GM10266 (cell line): ENCODE measurements at regions not wholly inside any gene's neighbourhood (a gene's known extent, or its start where the extent isn't known, plus 50 kb on each side); places are given as distances from the start of the nearest gene placed in this dataset.

ENCODE experiments used
- DNase-seq: peaks from one replicate; pipeline ENCODE4 v3.0.0; 2012; ENCODE audit errors: extremely low spot score
- TF ChIP-seq, protein P1 (sequence below): IDR thresholded peaks from 2 replicates; pipeline ENCODE4 v1.5.1; 2012; ENCODE audit warnings: mild to moderate bottlenecking, low read depth; ENCODE audit not compliant: control insufficient read depth, insufficient read depth; ENCODE audit errors: missing control alignments

DNA sequence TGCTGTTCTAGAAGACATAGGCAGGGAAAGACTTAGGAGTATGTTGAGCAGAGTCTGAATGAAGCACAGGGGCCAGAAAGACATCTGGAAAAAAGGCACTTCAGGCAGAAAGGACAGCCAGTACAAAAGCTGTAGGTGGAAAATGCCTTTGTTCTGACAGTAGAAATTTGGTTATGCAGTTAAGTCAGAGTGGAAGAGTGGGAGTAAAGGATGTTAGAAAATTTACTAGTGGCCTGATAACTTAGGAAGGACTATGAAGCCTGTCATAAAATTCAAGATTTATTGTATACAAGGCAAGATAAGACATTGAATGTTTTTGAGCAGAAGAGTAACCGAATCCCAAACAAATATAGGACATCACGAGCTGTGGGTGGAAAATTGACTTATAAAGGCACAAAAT lies 987.9 kb downstream of the PLA2G4A start:
- TF ChIP-seq, protein P1, sequence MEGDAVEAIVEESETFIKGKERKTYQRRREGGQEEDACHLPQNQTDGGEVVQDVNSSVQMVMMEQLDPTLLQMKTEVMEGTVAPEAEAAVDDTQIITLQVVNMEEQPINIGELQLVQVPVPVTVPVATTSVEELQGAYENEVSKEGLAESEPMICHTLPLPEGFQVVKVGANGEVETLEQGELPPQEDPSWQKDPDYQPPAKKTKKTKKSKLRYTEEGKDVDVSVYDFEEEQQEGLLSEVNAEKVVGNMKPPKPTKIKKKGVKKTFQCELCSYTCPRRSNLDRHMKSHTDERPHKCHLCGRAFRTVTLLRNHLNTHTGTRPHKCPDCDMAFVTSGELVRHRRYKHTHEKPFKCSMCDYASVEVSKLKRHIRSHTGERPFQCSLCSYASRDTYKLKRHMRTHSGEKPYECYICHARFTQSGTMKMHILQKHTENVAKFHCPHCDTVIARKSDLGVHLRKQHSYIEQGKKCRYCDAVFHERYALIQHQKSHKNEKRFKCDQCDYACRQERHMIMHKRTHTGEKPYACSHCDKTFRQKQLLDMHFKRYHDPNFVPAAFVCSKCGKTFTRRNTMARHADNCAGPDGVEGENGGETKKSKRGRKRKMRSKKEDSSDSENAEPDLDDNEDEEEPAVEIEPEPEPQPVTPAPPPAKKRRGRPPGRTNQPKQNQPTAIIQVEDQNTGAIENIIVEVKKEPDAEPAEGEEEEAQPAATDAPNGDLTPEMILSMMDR: no peak
- no peak for DNase-seq

DNA sequence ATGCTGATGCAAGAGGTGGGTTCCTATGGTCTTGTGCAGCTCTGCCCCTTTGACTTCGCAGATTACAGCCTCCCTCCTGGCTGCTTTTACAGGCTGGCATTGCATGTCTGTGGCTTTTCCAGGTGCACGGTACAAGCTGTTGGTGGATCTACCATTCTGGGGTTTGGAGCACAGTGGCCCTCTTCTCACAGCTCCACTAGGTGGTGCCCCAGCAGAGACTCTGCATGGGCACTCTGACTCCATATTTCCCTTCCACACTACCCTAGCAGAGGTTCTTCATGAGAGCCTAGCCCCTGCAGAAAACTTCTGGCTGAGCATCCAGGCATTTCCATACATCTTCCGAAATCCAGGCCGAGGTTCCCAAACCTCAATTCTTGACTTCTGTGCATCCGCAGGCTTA lies 989.0 kb downstream of the PLA2G4A start:
- TF ChIP-seq, protein P1: no peak
- DNase-seq: no peak

DNA sequence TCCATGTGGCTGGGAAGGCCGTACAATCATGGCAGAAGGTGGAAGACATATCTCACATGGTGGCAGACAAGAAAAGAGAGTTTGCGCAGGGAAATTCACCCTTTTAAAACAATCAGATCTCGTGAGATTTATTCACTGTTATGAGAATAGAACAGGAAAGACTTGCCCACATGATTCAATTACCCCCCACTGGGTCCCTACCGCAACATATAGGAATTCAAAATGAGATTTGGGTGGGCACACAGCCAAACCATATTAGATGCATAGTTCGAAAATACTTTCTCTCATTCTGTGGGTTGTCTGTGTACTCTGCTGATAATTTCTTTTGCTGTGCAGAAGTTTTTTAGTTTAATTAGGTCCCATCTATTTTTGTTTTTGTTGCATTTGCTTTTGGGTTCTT lies 990.3 kb downstream of the PLA2G4A start:
- TF ChIP-seq, protein P1: no peak
- no peak for DNase-seq

DNA sequence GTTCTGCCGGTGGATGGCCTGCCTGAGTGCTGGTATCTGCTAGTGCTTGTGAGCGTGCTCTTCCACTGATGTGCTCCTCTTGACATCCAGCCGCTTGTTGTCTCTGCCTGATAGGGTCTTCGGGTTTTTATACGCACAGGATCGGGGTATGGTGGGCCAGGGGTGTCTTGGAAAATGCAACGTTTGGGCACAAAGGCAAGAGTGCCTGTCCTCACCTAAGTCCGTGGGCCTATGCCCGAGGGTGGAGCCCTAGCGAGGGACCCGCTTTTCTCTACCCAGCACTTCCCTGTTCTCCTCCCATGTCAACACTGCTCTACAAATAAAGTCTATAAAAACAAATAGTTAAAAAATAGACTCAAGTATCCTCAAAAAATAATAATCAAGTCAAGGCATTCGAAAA lies 1007.8 kb downstream of the PLA2G4A start:
- TF ChIP-seq, protein P1: no peak
- no peak for DNase-seq

DNA sequence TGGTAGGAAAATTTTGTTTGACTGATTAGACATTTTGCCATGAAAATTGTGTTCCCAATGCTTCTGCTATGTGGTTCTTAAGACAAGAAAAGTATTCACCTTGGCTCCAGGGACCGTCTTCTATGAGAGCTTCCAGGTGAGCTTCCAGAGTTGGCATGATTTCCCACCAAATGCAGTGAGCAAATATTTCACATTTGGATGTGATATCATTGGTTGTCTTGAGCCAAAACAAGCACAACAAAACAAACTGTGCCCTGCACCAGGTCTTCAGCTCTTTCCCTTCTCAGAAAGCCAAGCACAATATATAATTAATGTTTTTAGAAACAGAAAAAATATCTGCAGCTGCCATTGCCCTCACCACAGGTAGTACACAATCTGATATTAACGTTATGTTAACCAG lies 1009.0 kb downstream of the PLA2G4A start:
- TF ChIP-seq, protein P1: no peak

DNA sequence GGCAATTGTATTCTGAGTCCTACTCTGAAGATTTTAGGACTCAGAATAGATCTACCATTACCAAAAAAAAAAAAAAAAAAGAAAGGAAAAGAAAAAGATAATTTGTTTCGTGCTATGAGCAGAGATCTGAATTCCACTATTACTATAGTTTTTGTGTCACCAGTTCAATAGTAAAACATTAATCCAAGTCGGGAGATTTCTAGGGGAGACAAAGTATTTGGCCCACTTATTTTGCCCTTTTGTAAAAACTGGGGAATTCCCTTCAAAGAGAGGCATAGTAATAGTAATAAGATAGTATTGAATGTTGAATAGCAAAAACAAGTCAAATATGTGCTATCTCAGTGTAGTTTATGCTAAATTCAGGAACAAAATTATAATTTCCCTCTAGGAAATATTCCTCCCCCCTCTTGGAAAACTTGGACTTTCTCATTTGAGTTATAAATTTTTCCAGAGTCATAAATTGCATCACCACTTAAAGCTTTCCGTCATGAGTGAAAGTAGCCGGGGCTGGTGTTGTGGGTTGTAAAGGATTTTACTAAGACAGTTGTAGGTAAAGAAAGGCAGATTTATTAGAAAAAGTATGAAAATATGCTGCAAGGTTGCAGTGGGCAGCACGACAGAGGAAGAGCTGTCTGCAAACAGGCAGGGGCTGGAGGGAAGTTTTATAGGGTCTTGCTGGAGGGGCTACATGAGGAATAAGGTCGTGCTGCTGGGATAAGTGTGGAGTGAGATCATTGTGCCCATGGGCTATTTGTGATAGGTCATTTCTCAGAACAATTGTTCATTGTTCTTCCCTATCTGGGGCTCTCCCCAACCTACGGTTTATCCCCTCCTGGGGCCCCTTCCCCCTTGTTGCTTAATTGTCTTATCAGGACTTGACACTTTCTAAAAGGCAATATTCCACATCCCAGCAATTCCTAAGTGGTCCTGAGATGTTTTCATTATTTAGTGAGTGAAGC lies 1009.9 kb downstream of the PLA2G4A start:
- no peak for DNase-seq
- TF ChIP-seq, protein P1: no peak

More for the DNA sequence above, 1009.0 kb downstream of the PLA2G4A start:
- DNase-seq: no peak

DNA sequence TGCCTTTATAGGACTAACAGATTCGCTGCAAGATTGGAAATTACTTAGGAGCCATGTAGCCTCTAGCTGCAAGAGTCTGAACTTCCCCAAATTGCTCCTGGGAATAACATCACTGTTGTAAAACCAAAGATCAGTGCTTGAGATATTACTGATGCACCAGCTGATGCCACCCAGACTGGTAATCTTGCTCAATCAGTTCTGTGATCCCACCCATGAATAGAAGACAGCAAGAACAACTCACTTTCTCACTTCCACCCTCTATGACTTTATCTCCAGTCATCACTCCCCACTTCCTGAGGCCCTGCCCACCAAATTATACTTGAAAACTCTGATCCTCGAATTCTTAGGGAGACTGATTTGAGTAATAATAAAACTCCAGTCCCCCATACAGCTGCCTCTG lies 1011.1 kb downstream of the PLA2G4A start:
- TF ChIP-seq, protein P1: no peak
- no peak for DNase-seq
